GM19043 (cell line): ENCODE measurements at regions not wholly inside any gene's neighbourhood (a gene's known extent, or its start where the extent isn't known, plus 50 kb on each side); places are given as distances from the start of the nearest gene placed in this dataset.

Source experiments
- ATAC-seq: cut with Tn5 transposase; IDR thresholded peaks from one replicate; pipeline ENCODE4 v1.9.1; 2021; ENCODE audit warnings: low read depth; ENCODE audit not compliant: unreplicated experiment

GRCh38 chr11:128302425-128303186 is 284.8 kb downstream of the ETS1 start:
- ATAC-seq = peak; percentile 80

GRCh38 chr11:128301756-128302155 is 285.6 kb downstream of the ETS1 start:
- ATAC-seq = no peak

GRCh38 chr11:128300785-128301184 is 286.6 kb downstream of the ETS1 start:
- no peak for ATAC-seq

- peak; percentile 36 for ATAC-seq
Observed at GRCh38 chr11:128299132-128299726, 288.1 kb downstream of the ETS1 start.

- ATAC-seq = no peak
Observed at GRCh38 chr11:128298271-128298670, 289.1 kb downstream of the ETS1 start.

GRCh38 chr11:128297805-128298204 is 289.6 kb downstream of the ETS1 start:
- no peak for ATAC-seq

GRCh38 chr11:128297091-128297651 is 290.2 kb downstream of the ETS1 start:
- ATAC-seq = no peak

- no peak for ATAC-seq
Observed at GRCh38 chr11:128294671-128295050, 292.7 kb downstream of the ETS1 start.

- ATAC-seq = no peak
Observed at GRCh38 chr11:128294001-128294670, 293.2 kb downstream of the ETS1 start.

GRCh38 chr11:128291835-128292234 is 295.5 kb downstream of the ETS1 start:
- no peak for ATAC-seq

GRCh38 chr11:128291007-128291406 is 296.4 kb downstream of the ETS1 start:
- ATAC-seq = no peak

- peak; percentile 82 for ATAC-seq
Observed at GRCh38 chr11:128290106-128290840, 297.1 kb downstream of the ETS1 start.

- no peak for ATAC-seq
Observed at GRCh38 chr11:128289048-128289447, 298.3 kb downstream of the ETS1 start.

- no peak for ATAC-seq
Observed at GRCh38 chr11:128288368-128288767, 299.0 kb downstream of the ETS1 start.

GRCh38 chr11:128285321-128285720 is 302.0 kb downstream of the ETS1 start:
- no peak for ATAC-seq

- ATAC-seq = no peak
Observed at GRCh38 chr11:128284634-128285033, 302.7 kb downstream of the ETS1 start.

GRCh38 chr11:128283451-128283850 is 303.9 kb downstream of the ETS1 start:
- ATAC-seq = no peak

- ATAC-seq = no peak
Observed at GRCh38 chr11:128282053-128282452, 305.3 kb downstream of the ETS1 start.

- no peak for ATAC-seq
Observed at GRCh38 chr11:128279866-128280265, 307.5 kb downstream of the ETS1 start.

GRCh38 chr11:128273736-128274135 is 313.6 kb downstream of the ETS1 start:
- no peak for ATAC-seq

GRCh38 chr11:128271401-128271800 is 316.0 kb downstream of the ETS1 start:
- no peak for ATAC-seq
